PC-9 (cell line): ENCODE measurements at regions not wholly inside any gene's neighbourhood (a gene's known extent, or its start where the extent isn't known, plus 50 kb on each side); places are given as distances from the start of the nearest gene placed in this dataset.

Experiments
- CTCF ChIP-seq: fragments of 200-600 bp; sonication (generic); conservative IDR thresholded peaks from 2 replicates; pipeline ENCODE4 v1.6.1; 2017; ENCODE audit warnings: mixed run types, antibody characterized with exemption, mild to moderate bottlenecking, moderate library complexity
- EZH2 ChIP-seq: fragments of 200-600 bp; sonication (generic); IDR thresholded peaks from 2 replicates; pipeline ENCODE4 v1.8.0; 2017; ENCODE audit warnings: antibody characterized with exemption, low read depth

- no peak for TF ChIP-seq CTCF
- TF ChIP-seq EZH2: no peak
These were observed 52.8 kb upstream of the LYRM9 start for GRCh38 chr17:27945953-27946352.
